ENCODE measurements at regions not wholly inside any gene's neighbourhood (a gene's known extent, or its start where the extent isn't known, plus 50 kb on each side); places are given as distances from the start of the nearest gene placed in this dataset.

DNA sequence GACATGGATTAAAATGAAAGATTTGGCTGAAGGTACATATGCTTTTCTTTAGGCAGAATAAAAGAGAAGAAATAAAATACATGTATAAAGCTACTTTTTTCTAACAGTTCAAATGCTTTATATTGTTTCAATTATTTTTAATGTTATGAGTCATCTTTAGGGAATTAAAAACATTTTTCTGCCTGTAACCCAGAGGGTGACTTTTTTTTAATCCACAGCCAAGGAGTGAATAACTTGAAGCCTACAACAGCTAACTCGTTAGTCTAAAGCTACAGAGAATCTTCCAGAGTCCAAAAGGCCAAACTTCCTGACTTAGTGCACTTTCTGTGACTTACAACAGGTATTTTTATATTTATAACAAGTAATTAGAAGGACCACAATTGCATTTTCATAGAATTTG lies 151.6 kb downstream of the SEC23A start:
- ChIA-PET CTCF (no interaction called here), POLR2A (no interaction called here)
- no peak for TF ChIP-seq ZNF384 (IDR thresholded peaks at IDR 0.05)
- TF ChIP-seq FOXA1 (IDR thresholded peaks at IDR 0.05): no peak
- TF ChIP-seq TARDBP (IDR thresholded peaks at IDR 0.05): no peak
- TF ChIP-seq BHLHE40 (IDR thresholded peaks at IDR 0.05; ENCODE audit: borderline replicate concordance): no peak
- TF ChIP-seq FOXM1 (IDR thresholded peaks at IDR 0.05; ENCODE audit: borderline replicate concordance): no peak
- TF ChIP-seq, protein P1, sequence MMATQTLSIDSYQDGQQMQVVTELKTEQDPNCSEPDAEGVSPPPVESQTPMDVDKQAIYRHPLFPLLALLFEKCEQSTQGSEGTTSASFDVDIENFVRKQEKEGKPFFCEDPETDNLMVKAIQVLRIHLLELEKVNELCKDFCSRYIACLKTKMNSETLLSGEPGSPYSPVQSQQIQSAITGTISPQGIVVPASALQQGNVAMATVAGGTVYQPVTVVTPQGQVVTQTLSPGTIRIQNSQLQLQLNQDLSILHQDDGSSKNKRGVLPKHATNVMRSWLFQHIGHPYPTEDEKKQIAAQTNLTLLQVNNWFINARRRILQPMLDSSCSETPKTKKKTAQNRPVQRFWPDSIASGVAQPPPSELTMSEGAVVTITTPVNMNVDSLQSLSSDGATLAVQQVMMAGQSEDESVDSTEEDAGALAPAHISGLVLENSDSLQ (IDR thresholded peaks at IDR 0.05): no peak
- no peak for TF ChIP-seq ARNT (IDR thresholded peaks at IDR 0.05)
- no peak for TF ChIP-seq ELF4 (IDR thresholded peaks at IDR 0.05)
- TF ChIP-seq HDGF (IDR thresholded peaks at IDR 0.05; ENCODE audit: borderline replicate concordance): no peak
- TF ChIP-seq FOXK2 (IDR thresholded peaks at IDR 0.05): no peak
- TF ChIP-seq LEF1 (IDR thresholded peaks at IDR 0.05; ENCODE audit: borderline replicate concordance): no peak
- no peak for TF ChIP-seq L3MBTL2 (conservative IDR thresholded peaks at IDR 0.05)
- TF ChIP-seq SUZ12 (IDR thresholded peaks at IDR 0.05): no peak
- TF ChIP-seq SP1 (IDR thresholded peaks at IDR 0.05): no peak
- no peak for TF ChIP-seq CTBP1 (IDR thresholded peaks at IDR 0.05; ENCODE audit: borderline replicate concordance)
- no peak for TF ChIP-seq NFRKB (IDR thresholded peaks at IDR 0.05)
- DNase-seq (ENCODE audit: extremely low spot score): no peak

DNA sequence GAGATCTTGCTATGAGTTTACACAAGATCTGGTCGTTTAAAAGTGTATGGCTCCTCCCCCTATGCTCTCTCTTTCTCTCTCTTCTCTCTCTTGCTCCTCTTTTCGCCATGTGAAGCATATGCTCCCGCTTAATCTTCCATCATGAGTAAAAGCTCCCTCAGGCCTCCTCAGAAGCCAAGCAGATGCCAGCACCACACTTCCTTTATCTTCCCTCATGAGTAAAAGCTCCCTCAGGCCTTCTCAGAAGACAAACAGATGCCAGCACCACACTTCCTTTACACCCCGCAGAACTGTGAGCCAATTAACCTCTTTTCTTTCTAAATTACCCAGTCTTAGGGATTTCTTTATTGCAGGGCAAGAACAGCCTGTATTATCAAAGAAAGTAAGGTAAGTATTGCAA lies 152.4 kb downstream of the SEC23A start:
- POLR2A ChIA-PET: no interaction called here
- CTCF ChIA-PET: no interaction called here
- TF ChIP-seq L3MBTL2 (conservative IDR thresholded peaks at IDR 0.05) (no peak), HDGF (IDR thresholded peaks at IDR 0.05; ENCODE audit: borderline replicate concordance) (no peak), NFRKB (IDR thresholded peaks at IDR 0.05) (no peak), FOXA1 (IDR thresholded peaks at IDR 0.05) (no peak), SUZ12 (IDR thresholded peaks at IDR 0.05) (no peak), BHLHE40 (IDR thresholded peaks at IDR 0.05; ENCODE audit: borderline replicate concordance) (no peak), FOXM1 (IDR thresholded peaks at IDR 0.05; ENCODE audit: borderline replicate concordance) (no peak), ARNT (IDR thresholded peaks at IDR 0.05) (no peak), CTBP1 (IDR thresholded peaks at IDR 0.05; ENCODE audit: borderline replicate concordance) (no peak), SP1 (IDR thresholded peaks at IDR 0.05) (no peak), FOXK2 (IDR thresholded peaks at IDR 0.05) (no peak), LEF1 (IDR thresholded peaks at IDR 0.05; ENCODE audit: borderline replicate concordance) (no peak), TARDBP (IDR thresholded peaks at IDR 0.05) (no peak), ZNF384 (IDR thresholded peaks at IDR 0.05) (no peak), ELF4 (IDR thresholded peaks at IDR 0.05) (no peak)
- TF ChIP-seq, protein P1 (IDR thresholded peaks at IDR 0.05): no peak
- no peak for DNase-seq (ENCODE audit: extremely low spot score)

DNA sequence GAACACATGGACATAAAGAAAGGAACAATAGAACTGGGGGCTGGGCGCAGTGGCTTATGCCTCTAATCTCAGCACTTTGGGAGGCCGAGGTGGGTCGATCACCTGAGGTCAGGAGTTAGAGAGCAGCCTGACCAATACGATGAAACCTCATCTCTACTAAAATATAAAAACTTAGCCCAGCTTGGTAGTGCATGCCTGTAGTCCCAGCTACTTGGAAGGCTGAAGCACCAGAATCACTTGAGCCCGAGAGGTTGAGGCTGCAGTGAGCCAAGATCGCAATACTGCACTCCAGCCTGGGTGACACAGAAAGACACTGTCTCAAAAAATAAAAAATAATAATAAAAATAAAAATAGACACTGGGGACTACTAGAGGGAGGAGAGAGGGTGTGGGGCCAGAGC lies 154.5 kb downstream of the SEC23A start:
- TF ChIP-seq SP1 (IDR thresholded peaks at IDR 0.05) (no peak), NFRKB (IDR thresholded peaks at IDR 0.05) (no peak), TARDBP (IDR thresholded peaks at IDR 0.05) (no peak), FOXA1 (IDR thresholded peaks at IDR 0.05) (no peak), SUZ12 (IDR thresholded peaks at IDR 0.05) (no peak), FOXM1 (IDR thresholded peaks at IDR 0.05; ENCODE audit: borderline replicate concordance) (no peak), FOXK2 (IDR thresholded peaks at IDR 0.05) (no peak), CTBP1 (IDR thresholded peaks at IDR 0.05; ENCODE audit: borderline replicate concordance) (no peak), HDGF (IDR thresholded peaks at IDR 0.05; ENCODE audit: borderline replicate concordance) (no peak), BHLHE40 (IDR thresholded peaks at IDR 0.05; ENCODE audit: borderline replicate concordance) (no peak), LEF1 (IDR thresholded peaks at IDR 0.05; ENCODE audit: borderline replicate concordance) (no peak), ELF4 (IDR thresholded peaks at IDR 0.05) (no peak), L3MBTL2 (conservative IDR thresholded peaks at IDR 0.05) (no peak)
- TF ChIP-seq, protein P1 (IDR thresholded peaks at IDR 0.05): no peak
- DNase-seq (ENCODE audit: extremely low spot score): no peak
- ChIA-PET POLR2A (no interaction called here), CTCF (no interaction called here)

DNA sequence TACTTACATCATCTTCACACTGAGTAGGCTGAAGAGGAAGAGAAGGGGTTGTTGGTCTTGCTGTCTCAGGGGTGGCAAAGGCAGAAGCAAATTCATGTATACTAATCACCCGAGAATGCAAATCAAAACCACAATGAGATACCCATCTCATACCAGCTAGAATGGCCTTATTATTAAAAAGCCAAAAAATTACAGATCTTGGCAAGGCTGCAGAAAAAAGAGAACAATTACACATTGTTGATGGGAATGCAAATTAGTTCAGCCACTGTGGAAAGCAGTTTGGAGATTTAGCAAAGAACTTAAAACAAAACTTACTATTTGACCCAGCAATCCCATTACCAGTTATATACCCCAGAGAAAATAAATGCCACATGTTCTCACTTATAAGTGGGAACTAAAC lies 154.9 kb downstream of the SEC23A start:
- DNase-seq (ENCODE audit: extremely low spot score): no peak
- ChIA-PET POLR2A (no interaction called here), CTCF (no interaction called here)
- TF ChIP-seq L3MBTL2 (conservative IDR thresholded peaks at IDR 0.05): no peak
- no peak for TF ChIP-seq NFRKB (IDR thresholded peaks at IDR 0.05)
- TF ChIP-seq CTBP1 (IDR thresholded peaks at IDR 0.05; ENCODE audit: borderline replicate concordance): no peak
- TF ChIP-seq ELF4 (IDR thresholded peaks at IDR 0.05): no peak
- TF ChIP-seq HDGF (IDR thresholded peaks at IDR 0.05; ENCODE audit: borderline replicate concordance): no peak
- TF ChIP-seq SUZ12 (IDR thresholded peaks at IDR 0.05): no peak
- no peak for TF ChIP-seq ARNT (IDR thresholded peaks at IDR 0.05)

DNA sequence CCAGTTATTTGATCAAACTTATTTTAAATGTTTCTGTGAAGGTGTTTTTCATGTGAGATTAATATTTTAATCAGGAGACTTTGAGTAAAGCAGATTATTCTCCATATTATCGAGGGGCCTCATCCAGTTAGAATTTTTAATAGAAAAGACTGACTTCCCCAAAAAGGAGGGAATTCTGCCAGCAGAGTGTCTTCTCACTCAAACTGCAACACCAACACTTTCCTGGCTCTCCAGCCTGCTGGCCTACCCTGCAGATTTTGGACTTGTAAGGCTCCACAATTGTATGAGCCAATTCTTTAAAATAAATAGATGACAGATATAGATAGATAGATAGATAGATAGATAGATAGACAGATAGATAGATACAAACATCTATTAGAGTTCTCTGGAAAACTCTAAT lies 155.7 kb downstream of the SEC23A start:
- DNase-seq (ENCODE audit: extremely low spot score): no peak
- POLR2A ChIA-PET: no interaction called here
- TF ChIP-seq FOXK2 (IDR thresholded peaks at IDR 0.05) (no peak), L3MBTL2 (conservative IDR thresholded peaks at IDR 0.05) (no peak)
- CTCF ChIA-PET: no interaction called here

DNA sequence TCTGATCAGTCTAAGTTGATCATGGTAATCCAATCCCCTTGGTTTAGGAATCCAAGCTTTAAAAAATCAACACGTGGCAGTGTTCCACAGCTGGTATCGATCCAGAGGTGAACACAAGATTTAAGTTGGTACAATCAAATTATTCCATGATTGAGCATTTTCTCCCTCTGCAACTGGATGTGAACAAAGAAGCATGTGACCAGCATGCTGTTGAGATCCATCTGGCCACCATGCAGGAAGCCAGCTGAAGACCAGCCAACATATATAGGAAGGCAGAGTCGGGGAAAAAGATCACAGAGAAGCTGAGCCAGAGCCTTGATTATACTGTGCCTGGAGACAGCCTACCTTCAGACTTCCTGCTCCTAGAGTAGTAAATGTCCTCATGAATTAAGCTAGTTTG lies 158.3 kb downstream of the SEC23A start:
- ChIA-PET CTCF (no interaction called here), POLR2A (no interaction called here)

More for the DNA sequence above, 158.3 kb downstream of the SEC23A start:
- TF ChIP-seq L3MBTL2 (conservative IDR thresholded peaks at IDR 0.05) (no peak), ZNF384 (IDR thresholded peaks at IDR 0.05) (no peak), FOXA1 (IDR thresholded peaks at IDR 0.05) (no peak), TARDBP (IDR thresholded peaks at IDR 0.05) (no peak), NFRKB (IDR thresholded peaks at IDR 0.05) (no peak), LEF1 (IDR thresholded peaks at IDR 0.05; ENCODE audit: borderline replicate concordance) (no peak), ELF4 (IDR thresholded peaks at IDR 0.05) (no peak), SP1 (IDR thresholded peaks at IDR 0.05) (no peak), HDGF (IDR thresholded peaks at IDR 0.05; ENCODE audit: borderline replicate concordance) (no peak), SUZ12 (IDR thresholded peaks at IDR 0.05) (no peak), BHLHE40 (IDR thresholded peaks at IDR 0.05; ENCODE audit: borderline replicate concordance) (no peak), FOXM1 (IDR thresholded peaks at IDR 0.05; ENCODE audit: borderline replicate concordance) (no peak), CTBP1 (IDR thresholded peaks at IDR 0.05; ENCODE audit: borderline replicate concordance) (no peak), ARNT (IDR thresholded peaks at IDR 0.05) (no peak), FOXK2 (IDR thresholded peaks at IDR 0.05) (no peak)
- TF ChIP-seq, protein P1 (IDR thresholded peaks at IDR 0.05): no peak
- DNase-seq (ENCODE audit: extremely low spot score): no peak
